ENCODE measurements at regions not wholly inside any gene's neighbourhood (a gene's known extent, or its start where the extent isn't known, plus 50 kb on each side); places are given as distances from the start of the nearest gene placed in this dataset.

DNA sequence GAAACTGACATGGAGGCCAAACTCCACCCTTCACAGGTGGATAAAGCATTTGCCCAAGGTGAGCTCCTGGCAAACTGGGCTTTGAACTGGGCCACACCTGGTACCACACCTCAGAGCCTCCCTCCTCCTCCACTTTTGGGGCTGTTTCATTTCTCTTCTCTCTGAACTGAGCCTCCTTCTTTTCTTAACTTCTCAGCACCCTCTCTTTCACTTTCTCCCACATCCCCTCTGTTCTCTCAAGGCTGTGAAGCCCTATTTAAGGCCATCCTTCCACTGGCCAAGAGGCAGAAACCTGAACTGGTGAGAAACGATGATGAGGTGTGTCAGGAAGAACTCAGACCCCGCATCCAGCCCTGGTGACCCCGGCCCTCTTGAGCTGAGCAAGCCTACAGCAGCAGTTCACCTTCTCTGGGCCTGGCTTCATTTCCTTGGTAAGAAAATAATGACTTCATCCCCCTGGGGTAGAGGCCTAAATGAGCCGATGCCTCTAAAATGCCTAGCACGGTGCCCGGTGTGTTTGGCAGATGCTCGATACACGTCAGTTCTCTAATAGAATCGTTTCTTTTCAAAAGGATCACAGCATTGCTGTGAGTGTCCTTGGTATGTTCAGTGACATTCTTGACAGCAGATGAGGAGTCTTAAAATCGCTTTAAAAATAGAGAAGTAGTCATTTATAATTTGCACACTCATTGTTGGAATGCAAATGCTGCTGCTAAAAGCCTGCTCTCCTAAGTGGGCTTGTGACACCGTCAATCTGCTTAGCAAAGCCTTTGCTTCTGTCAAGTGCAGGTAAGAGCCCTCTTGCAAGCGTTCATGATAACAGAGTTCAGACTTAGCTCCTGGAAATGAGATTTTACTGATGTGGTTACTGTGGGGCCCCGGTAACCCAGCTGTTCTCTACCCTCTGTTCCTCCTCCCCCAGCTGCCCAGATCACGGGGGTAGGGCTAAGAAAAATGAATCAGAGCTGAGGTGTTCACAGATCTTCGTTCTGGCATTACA lies 97.7 kb upstream of the ATP2B2 start:
- peaks cover 44% of the 10 kb centered on the region for H3K27me3 Mint-ChIP-seq (ENCODE audit: low read depth, poor library complexity)
- H3K4me1 Mint-ChIP-seq = peaks cover 15% of the 10 kb centered on the region
- no peaks in the 10 kb centered on the region for H3K9me3 Mint-ChIP-seq
- H3K4me3 Mint-ChIP-seq = no peak overlapping the region
- no peak for DNase-seq
- no peak overlapping the region for H3K27ac Mint-ChIP-seq
- TF ChIP-seq, protein P1, sequence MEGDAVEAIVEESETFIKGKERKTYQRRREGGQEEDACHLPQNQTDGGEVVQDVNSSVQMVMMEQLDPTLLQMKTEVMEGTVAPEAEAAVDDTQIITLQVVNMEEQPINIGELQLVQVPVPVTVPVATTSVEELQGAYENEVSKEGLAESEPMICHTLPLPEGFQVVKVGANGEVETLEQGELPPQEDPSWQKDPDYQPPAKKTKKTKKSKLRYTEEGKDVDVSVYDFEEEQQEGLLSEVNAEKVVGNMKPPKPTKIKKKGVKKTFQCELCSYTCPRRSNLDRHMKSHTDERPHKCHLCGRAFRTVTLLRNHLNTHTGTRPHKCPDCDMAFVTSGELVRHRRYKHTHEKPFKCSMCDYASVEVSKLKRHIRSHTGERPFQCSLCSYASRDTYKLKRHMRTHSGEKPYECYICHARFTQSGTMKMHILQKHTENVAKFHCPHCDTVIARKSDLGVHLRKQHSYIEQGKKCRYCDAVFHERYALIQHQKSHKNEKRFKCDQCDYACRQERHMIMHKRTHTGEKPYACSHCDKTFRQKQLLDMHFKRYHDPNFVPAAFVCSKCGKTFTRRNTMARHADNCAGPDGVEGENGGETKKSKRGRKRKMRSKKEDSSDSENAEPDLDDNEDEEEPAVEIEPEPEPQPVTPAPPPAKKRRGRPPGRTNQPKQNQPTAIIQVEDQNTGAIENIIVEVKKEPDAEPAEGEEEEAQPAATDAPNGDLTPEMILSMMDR (IDR thresholded peaks at IDR 0.05) = no peak
- no peaks in the 10 kb centered on the region for H3K36me3 Mint-ChIP-seq (ENCODE audit: low read depth)

DNA sequence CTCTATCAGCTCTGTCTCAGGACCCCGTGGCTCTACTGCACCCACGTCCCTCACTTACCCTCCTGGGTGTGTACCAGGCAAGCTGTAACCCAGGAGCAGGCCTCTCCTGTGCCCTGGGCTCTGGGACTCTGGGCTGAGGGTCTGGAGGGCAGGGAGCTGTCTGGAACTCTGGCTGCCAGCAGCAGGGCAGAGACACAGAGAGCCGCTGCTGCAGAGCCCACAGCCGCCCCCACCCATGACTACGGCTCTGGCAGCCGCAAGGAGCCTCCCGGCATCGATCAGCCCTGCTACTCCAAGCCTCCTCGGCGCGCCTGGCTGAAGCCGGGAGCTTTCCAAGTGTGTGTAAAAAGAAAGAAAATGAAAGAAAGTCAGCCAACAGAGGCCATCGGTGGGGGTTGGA lies 103.7 kb upstream of the ATP2B2 start:
- H3K9me3 Mint-ChIP-seq = peaks cover 18% of the 10 kb centered on the region
- no peak overlapping the region for H3K27ac Mint-ChIP-seq
- H3K36me3 Mint-ChIP-seq (ENCODE audit: low read depth) = no peaks in the 10 kb centered on the region
- H3K27me3 Mint-ChIP-seq (ENCODE audit: low read depth, poor library complexity) = peaks cover 45% of the 10 kb centered on the region
- TF ChIP-seq, protein P1 (IDR thresholded peaks at IDR 0.05) = no peak
- no peaks in the 10 kb centered on the region for H3K4me1 Mint-ChIP-seq
- no peak for DNase-seq
- H3K4me3 Mint-ChIP-seq = no peak overlapping the region

DNA sequence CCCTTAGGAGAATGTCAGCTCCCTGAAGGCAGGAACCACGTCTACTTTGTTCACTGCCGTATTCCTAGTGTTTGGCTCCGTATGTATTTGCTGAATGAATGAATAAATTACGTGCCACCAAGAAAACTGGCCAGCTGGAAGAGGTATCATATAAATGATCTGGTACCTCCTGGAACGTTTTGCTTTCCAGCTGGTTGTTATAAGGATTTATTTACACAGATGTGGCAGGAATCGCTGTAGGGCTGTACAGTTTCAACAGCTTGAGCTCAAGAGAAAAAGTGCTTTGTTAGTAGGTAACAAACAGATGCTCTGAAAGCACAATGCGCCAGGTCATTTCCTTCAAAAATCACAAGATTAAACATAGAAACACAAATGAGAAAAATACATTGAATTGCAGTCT lies 108.8 kb upstream of the ATP2B2 start:
- H3K9me3 Mint-ChIP-seq = peaks cover 26% of the 10 kb centered on the region
- H3K4me1 Mint-ChIP-seq = no peaks in the 10 kb centered on the region
- no peak for DNase-seq
- H3K4me3 Mint-ChIP-seq = no peak overlapping the region
- H3K27ac Mint-ChIP-seq = no peak overlapping the region
- no peaks in the 10 kb centered on the region for H3K36me3 Mint-ChIP-seq (ENCODE audit: low read depth)
- TF ChIP-seq, protein P1 (IDR thresholded peaks at IDR 0.05) = no peak
- H3K27me3 Mint-ChIP-seq (ENCODE audit: low read depth, poor library complexity) = peaks cover 38% of the 10 kb centered on the region

DNA sequence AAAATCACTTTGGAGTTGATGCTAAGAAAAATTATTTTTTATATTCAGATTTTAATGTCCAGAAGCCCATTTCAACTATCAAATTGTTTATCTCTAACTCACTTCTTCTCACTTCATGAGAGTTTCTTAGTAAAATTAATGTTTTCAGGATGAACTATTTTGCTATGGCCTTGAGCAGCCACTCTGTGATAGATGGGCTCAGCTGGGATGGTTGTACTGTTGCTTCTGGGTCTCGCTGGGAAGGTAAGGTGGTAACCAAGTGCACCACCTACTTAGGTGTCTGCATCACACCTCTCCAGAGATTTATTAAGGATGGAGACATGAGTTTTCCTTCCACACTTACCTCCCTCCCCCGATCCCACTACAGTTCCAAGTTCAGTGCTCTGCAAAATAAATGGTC lies 110.3 kb upstream of the ATP2B2 start:
- Mint-ChIP-seq H3K27me3 (ENCODE audit: low read depth, poor library complexity) (peaks cover 45% of the 10 kb centered on the region), H3K4me1 (no peaks in the 10 kb centered on the region), H3K9me3 (peaks cover 26% of the 10 kb centered on the region), H3K36me3 (ENCODE audit: low read depth) (no peaks in the 10 kb centered on the region), H3K4me3 (no peak overlapping the region), H3K27ac (no peak overlapping the region)
- DNase-seq = no peak
- TF ChIP-seq, protein P1 (IDR thresholded peaks at IDR 0.05) = no peak

DNA sequence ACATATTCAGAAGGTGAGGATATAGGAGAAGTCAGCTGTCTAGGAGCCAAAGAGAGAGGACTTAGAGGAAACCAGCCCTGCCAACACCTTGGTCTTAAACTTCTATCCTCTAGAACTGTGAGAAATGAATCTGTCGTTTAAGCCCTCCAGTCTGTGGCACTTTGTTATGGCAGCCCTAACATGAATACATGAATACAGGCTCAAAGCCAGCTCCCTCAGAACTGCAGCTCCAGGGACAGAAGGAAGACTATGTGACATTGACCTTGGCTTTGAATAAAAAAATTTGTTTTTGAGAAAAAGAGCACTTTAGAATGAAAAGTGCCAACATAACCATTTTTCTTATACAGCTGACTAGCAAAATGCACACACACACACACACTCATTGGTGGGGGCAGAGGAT lies 110.9 kb upstream of the ATP2B2 start:
- H3K27me3 Mint-ChIP-seq (ENCODE audit: low read depth, poor library complexity) = peaks cover 41% of the 10 kb centered on the region
- H3K27ac Mint-ChIP-seq = no peak overlapping the region
- no peak overlapping the region for H3K4me3 Mint-ChIP-seq
- H3K36me3 Mint-ChIP-seq (ENCODE audit: low read depth) = no peaks in the 10 kb centered on the region
- H3K9me3 Mint-ChIP-seq = peaks cover 26% of the 10 kb centered on the region
- TF ChIP-seq, protein P1 (IDR thresholded peaks at IDR 0.05) = no peak
- DNase-seq = no peak
- no peaks in the 10 kb centered on the region for H3K4me1 Mint-ChIP-seq
